ENCODE measurements at regions not wholly inside any gene's neighbourhood (a gene's known extent, or its start where the extent isn't known, plus 50 kb on each side); places are given as distances from the start of the nearest gene placed in this dataset.

- no peak for TF ChIP-seq CTCF (IDR thresholded peaks at IDR 0.05; ENCODE audit: unreplicated experiment)
- ChIA-PET CTCF (no interaction called here), POLR2A (no interaction called here)
- Mint-ChIP-seq H3K9me3 (ENCODE audit: unreplicated experiment) (no peaks in the 10 kb centered on the region), H3K27ac (ENCODE audit: low read depth, unreplicated experiment) (no peak overlapping the region), H3K4me1 (ENCODE audit: insufficient read depth, unreplicated experiment) (no peaks in the 10 kb centered on the region), H3K4me3 (ENCODE audit: unreplicated experiment) (no peak overlapping the region), H3K27me3 (ENCODE audit: insufficient read depth, unreplicated experiment) (no peaks in the 10 kb centered on the region), H3K36me3 (ENCODE audit: insufficient read depth, unreplicated experiment) (no peaks in the 10 kb centered on the region)
- BruUV-seq (replicated peaks), result no TSS peak
- intact Hi-C loops (cut with micrococcal nuclease), result no loop called here
- DNase-seq (ENCODE audit: unreplicated experiment), result no peak
Observed at GRCh38 chr5:2502970-2503594, 248.4 kb downstream of the IRX2 start.

GRCh38 chr5:2499917-2500316 lies 251.6 kb downstream of the IRX2 start:
- no peak overlapping the region for H3K4me3 Mint-ChIP-seq (ENCODE audit: unreplicated experiment)
- TF ChIP-seq CTCF (IDR thresholded peaks at IDR 0.05; ENCODE audit: unreplicated experiment), result no peak
- H3K36me3 Mint-ChIP-seq (ENCODE audit: insufficient read depth, unreplicated experiment), result no peaks in the 10 kb centered on the region
- no TSS peak for BruUV-seq (replicated peaks)
- no peaks in the 10 kb centered on the region for H3K9me3 Mint-ChIP-seq (ENCODE audit: unreplicated experiment)
- no peaks in the 10 kb centered on the region for H3K4me1 Mint-ChIP-seq (ENCODE audit: insufficient read depth, unreplicated experiment)
- ChIA-PET CTCF (no interaction called here), POLR2A (no interaction called here)
- intact Hi-C loops (cut with micrococcal nuclease), result no loop called here
- no peaks in the 10 kb centered on the region for H3K27me3 Mint-ChIP-seq (ENCODE audit: insufficient read depth, unreplicated experiment)
- no peak overlapping the region for H3K27ac Mint-ChIP-seq (ENCODE audit: low read depth, unreplicated experiment)
- no peak for DNase-seq (ENCODE audit: unreplicated experiment)

- H3K4me3 Mint-ChIP-seq (ENCODE audit: unreplicated experiment), result no peak overlapping the region
- ChIA-PET CTCF (no interaction called here), POLR2A (no interaction called here)
- H3K27me3 Mint-ChIP-seq (ENCODE audit: insufficient read depth, unreplicated experiment), result no peaks in the 10 kb centered on the region
- H3K9me3 Mint-ChIP-seq (ENCODE audit: unreplicated experiment), result no peaks in the 10 kb centered on the region
- DNase-seq (ENCODE audit: unreplicated experiment), result no peak
- no peak overlapping the region for H3K27ac Mint-ChIP-seq (ENCODE audit: low read depth, unreplicated experiment)
- no peak for TF ChIP-seq CTCF (IDR thresholded peaks at IDR 0.05; ENCODE audit: unreplicated experiment)
- no peaks in the 10 kb centered on the region for H3K36me3 Mint-ChIP-seq (ENCODE audit: insufficient read depth, unreplicated experiment)
- intact Hi-C loops (cut with micrococcal nuclease), result no loop called here
- BruUV-seq (replicated peaks), result no TSS peak
- no peaks in the 10 kb centered on the region for H3K4me1 Mint-ChIP-seq (ENCODE audit: insufficient read depth, unreplicated experiment)
Observed at GRCh38 chr5:2496891-2497290, 254.6 kb downstream of the IRX2 start.

- Mint-ChIP-seq H3K4me3 (ENCODE audit: unreplicated experiment) (no peak overlapping the region), H3K27me3 (ENCODE audit: insufficient read depth, unreplicated experiment) (no peaks in the 10 kb centered on the region), H3K9me3 (ENCODE audit: unreplicated experiment) (no peaks in the 10 kb centered on the region), H3K36me3 (ENCODE audit: insufficient read depth, unreplicated experiment) (no peaks in the 10 kb centered on the region), H3K27ac (ENCODE audit: low read depth, unreplicated experiment) (no peak overlapping the region), H3K4me1 (ENCODE audit: insufficient read depth, unreplicated experiment) (no peaks in the 10 kb centered on the region)
- intact Hi-C loops (cut with micrococcal nuclease), result no loop called here
- no TSS peak for BruUV-seq (replicated peaks)
- TF ChIP-seq CTCF (IDR thresholded peaks at IDR 0.05; ENCODE audit: unreplicated experiment), result no peak
- DNase-seq (ENCODE audit: unreplicated experiment), result no peak
- ChIA-PET CTCF (interaction anchor here (0.5 to 0.7 kb wide), 2 partner anchors 25 to 1889 kb away, joined by 3 to 4 read pairs; no protein-coding TSS in a partner anchor), POLR2A (no interaction called here)
Observed at GRCh38 chr5:2496126-2496525, 255.4 kb downstream of the IRX2 start.

All from MCF 10A (cell line).